SJSA1 (cell line): ENCODE measurements at regions not wholly inside any gene's neighbourhood (a gene's known extent, or its start where the extent isn't known, plus 50 kb on each side); places are given as distances from the start of the nearest gene placed in this dataset.

Experiments used
- DNase-seq, 2 experiments: peaks; one replicate each; pipeline ENCODE4 v3.0.0-alpha.2; 2015 to 2020; ENCODE audit warnings: low spot score in 2 of 2, low read depth in 1 of 2
- H3K27ac ChIP-seq: fragments of 250-450 bp; sonication (Bioruptor Pico); 2 replicates; pipeline ENCODE4 v1.5.1; 2020; ENCODE audit warnings: mild to moderate bottlenecking, moderate library complexity
- H3K27me3 ChIP-seq: fragments of 250-450 bp; sonication (Bioruptor Pico); replicated peaks from 2 replicates; pipeline ENCODE4 v1.5.1; 2020; ENCODE audit warnings: mild to moderate bottlenecking, moderate library complexity
- H3K36me3 ChIP-seq: fragments of 250-450 bp; sonication (Bioruptor Pico); 2 replicates; pipeline ENCODE4 v1.5.1; 2020; ENCODE audit warnings: mild to moderate bottlenecking
- H3K4me1 ChIP-seq: fragments of 250-450 bp; sonication (Bioruptor Pico); replicated peaks from 2 replicates; pipeline ENCODE4 v1.6.1; 2021; ENCODE audit warnings: mild to moderate bottlenecking
- H3K4me3 ChIP-seq: fragments of 250-450 bp; sonication (Bioruptor Pico); 2 replicates; pipeline ENCODE4 v1.5.1; 2020; ENCODE audit warnings: mild to moderate bottlenecking
- H3K9me3 ChIP-seq: fragments of 250-450 bp; sonication (Bioruptor Pico); replicated peaks from 2 replicates; pipeline ENCODE4 v1.5.1; 2020; ENCODE audit warnings: mild to moderate bottlenecking

GRCh38 chr1:113241237-113241636 lies 149.1 kb upstream of the MAGI3 start:
- Histone ChIP-seq H3K9me3 (no peaks in the 10 kb centered on the region), H3K27me3 (no peaks in the 10 kb centered on the region), H3K36me3 (no peaks in the 10 kb centered on the region), H3K4me1 (peaks cover 13% of the 10 kb centered on the region), H3K4me3 (no peak overlapping the region), H3K27ac (no peak overlapping the region)
- no peak for DNase-seq

GRCh38 chr1:113242481-113242880 lies 147.8 kb upstream of the MAGI3 start:
- H3K4me3 ChIP-seq, result no peak overlapping the region
- no peaks in the 10 kb centered on the region for H3K9me3 ChIP-seq
- peaks cover 13% of the 10 kb centered on the region for H3K4me1 ChIP-seq
- H3K27ac ChIP-seq, result no peak overlapping the region
- no peaks in the 10 kb centered on the region for H3K27me3 ChIP-seq
- no peak for DNase-seq
- H3K36me3 ChIP-seq, result no peaks in the 10 kb centered on the region

DNA sequence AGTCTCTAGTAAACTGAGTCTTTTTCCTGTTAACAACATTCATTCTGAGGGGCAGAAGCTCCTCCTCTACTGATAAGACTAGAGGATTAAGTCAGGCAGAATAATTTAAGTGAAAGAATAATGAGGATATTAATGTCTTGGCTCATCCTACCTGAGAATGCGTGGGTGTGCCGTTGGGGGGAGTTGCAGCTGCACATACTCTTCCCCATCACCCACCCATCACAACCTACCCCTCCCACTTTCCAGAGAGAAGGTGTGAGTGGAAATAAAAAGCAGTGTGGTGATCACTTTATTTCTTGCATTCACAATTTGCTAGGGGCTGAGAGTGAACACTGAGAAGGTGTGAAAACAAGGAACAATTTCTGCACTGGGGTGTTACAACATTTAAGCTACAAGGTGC lies 146.8 kb upstream of the MAGI3 start:
- Histone ChIP-seq H3K9me3 (no peaks in the 10 kb centered on the region), H3K27me3 (no peaks in the 10 kb centered on the region), H3K4me1 (peaks cover 12% of the 10 kb centered on the region), H3K4me3 (no peak overlapping the region), H3K36me3 (no peaks in the 10 kb centered on the region), H3K27ac (no peak overlapping the region)
- no peak for DNase-seq

DNA sequence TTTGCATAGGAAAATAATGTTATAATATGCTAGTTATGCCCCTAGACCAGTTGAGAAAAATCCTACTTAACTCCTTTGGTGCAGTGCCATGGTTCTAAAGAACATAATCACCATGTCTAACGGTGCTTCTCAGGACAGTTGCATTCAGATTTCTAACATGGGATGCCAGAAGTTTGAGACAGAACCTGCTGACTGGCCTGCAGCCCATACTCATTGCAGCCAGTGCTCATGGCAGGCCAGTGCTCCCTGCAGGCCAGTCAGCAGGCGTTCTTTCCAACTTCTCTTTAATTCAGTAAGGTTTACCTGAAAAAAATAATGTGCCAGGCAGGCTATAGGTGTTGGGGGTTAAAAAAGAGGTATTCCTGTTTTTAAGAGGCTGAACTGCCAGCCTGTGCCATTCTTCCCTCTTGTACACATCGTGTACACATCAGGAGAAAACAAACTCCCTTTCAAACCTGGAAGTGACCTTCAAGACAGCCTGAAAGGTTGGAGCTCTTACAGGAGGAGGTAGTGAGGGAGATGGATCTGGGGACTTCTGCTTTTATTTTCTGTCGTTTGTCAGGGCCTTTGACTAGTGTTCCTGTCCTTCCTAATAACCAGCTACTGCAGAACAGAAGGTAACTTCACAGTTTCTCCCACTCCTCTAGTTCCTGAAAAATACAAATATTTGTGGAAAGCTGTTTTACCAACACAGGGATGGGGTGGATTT lies 146.0 kb upstream of the MAGI3 start:
- H3K4me1 ChIP-seq, result peaks cover 9% of the 10 kb centered on the region
- no peaks in the 10 kb centered on the region for H3K9me3 ChIP-seq
- no peak for DNase-seq
- no peaks in the 10 kb centered on the region for H3K36me3 ChIP-seq
- no peaks in the 10 kb centered on the region for H3K27me3 ChIP-seq
- no peak overlapping the region for H3K27ac ChIP-seq
- H3K4me3 ChIP-seq, result no peak overlapping the region

GRCh38 chr1:113245252-113245651 lies 145.1 kb upstream of the MAGI3 start:
- H3K4me3 ChIP-seq, result no peak overlapping the region
- H3K36me3 ChIP-seq, result no peaks in the 10 kb centered on the region
- DNase-seq, result no peak
- H3K9me3 ChIP-seq, result no peaks in the 10 kb centered on the region
- H3K4me1 ChIP-seq, result peaks cover 4% of the 10 kb centered on the region
- no peak overlapping the region for H3K27ac ChIP-seq
- no peaks in the 10 kb centered on the region for H3K27me3 ChIP-seq

GRCh38 chr1:113246929-113247328 lies 143.4 kb upstream of the MAGI3 start:
- Histone ChIP-seq H3K27me3 (no peaks in the 10 kb centered on the region), H3K9me3 (no peaks in the 10 kb centered on the region), H3K4me1 (no peaks in the 10 kb centered on the region), H3K27ac (no peak overlapping the region), H3K36me3 (no peaks in the 10 kb centered on the region), H3K4me3 (no peak overlapping the region)
- no peak for DNase-seq

DNA sequence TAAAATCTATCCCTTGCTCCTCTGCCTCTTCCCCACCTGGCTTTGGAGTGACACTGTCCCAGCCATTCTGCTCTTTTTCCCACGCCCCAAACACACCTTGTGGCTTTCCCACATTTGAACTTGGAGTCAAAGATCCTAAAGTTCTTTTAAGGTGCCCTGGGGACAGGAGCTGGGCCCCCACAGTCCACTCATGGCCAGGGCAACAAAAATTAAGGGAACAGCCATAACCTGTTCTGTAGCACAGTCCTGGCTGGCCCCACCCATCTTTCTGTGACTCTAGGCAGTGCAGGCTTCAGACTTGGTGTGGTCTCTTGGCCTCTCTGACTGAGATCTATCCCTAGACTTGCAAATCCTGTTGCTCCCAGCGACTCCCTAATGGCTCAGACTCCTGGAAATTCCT lies 143.0 kb upstream of the MAGI3 start:
- no peak overlapping the region for H3K27ac ChIP-seq
- H3K36me3 ChIP-seq, result no peaks in the 10 kb centered on the region
- no peaks in the 10 kb centered on the region for H3K27me3 ChIP-seq
- no peaks in the 10 kb centered on the region for H3K4me1 ChIP-seq
- H3K9me3 ChIP-seq, result no peaks in the 10 kb centered on the region
- no peak for DNase-seq
- no peak overlapping the region for H3K4me3 ChIP-seq

GRCh38 chr1:113247782-113248181 lies 142.5 kb upstream of the MAGI3 start:
- no peaks in the 10 kb centered on the region for H3K4me1 ChIP-seq
- no peaks in the 10 kb centered on the region for H3K27me3 ChIP-seq
- DNase-seq, result no peak
- no peak overlapping the region for H3K27ac ChIP-seq
- H3K4me3 ChIP-seq, result no peak overlapping the region
- H3K9me3 ChIP-seq, result no peaks in the 10 kb centered on the region
- no peaks in the 10 kb centered on the region for H3K36me3 ChIP-seq

- DNase-seq, result no peak
- H3K4me1 ChIP-seq, result no peaks in the 10 kb centered on the region
- no peaks in the 10 kb centered on the region for H3K9me3 ChIP-seq
- H3K27ac ChIP-seq, result no peak overlapping the region
- H3K36me3 ChIP-seq, result no peaks in the 10 kb centered on the region
- no peaks in the 10 kb centered on the region for H3K27me3 ChIP-seq
- H3K4me3 ChIP-seq, result no peak overlapping the region
These were observed 141.8 kb upstream of the MAGI3 start for GRCh38 chr1:113248494-113248893.

GRCh38 chr1:113250161-113250560 lies 140.2 kb upstream of the MAGI3 start:
- Histone ChIP-seq H3K4me3 (no peak overlapping the region), H3K4me1 (no peaks in the 10 kb centered on the region), H3K36me3 (no peaks in the 10 kb centered on the region), H3K9me3 (no peaks in the 10 kb centered on the region), H3K27me3 (no peaks in the 10 kb centered on the region), H3K27ac (no peak overlapping the region)
- no peak for DNase-seq

- Histone ChIP-seq H3K27ac (no peak overlapping the region), H3K4me1 (no peaks in the 10 kb centered on the region), H3K9me3 (no peaks in the 10 kb centered on the region), H3K4me3 (no peak overlapping the region), H3K27me3 (no peaks in the 10 kb centered on the region), H3K36me3 (no peaks in the 10 kb centered on the region)
- DNase-seq, result no peak
These were observed 138.1 kb upstream of the MAGI3 start for GRCh38 chr1:113252166-113252565.

DNA sequence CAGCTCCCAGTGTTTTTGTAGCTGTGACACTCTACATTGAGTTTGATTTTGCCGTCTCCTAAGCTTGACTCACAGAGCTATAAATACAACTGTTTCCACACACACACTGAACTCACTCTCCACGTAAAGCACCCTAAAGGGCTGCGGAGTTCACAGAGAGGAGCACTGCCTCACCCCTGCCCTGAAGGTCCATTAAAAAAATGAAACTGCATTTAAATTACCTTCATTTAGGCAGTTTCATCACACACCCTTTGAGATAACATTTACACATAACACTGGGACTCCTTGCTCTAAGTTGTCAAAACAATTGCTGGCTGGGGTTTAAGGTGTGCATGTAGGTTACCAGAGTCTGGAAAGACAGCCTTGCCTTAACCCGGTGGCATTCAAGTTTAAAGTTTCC lies 137.1 kb upstream of the MAGI3 start:
- H3K9me3 ChIP-seq, result no peaks in the 10 kb centered on the region
- H3K4me1 ChIP-seq, result no peaks in the 10 kb centered on the region
- no peak overlapping the region for H3K4me3 ChIP-seq
- no peak overlapping the region for H3K27ac ChIP-seq
- H3K36me3 ChIP-seq, result no peaks in the 10 kb centered on the region
- peaks cover 3% of the 10 kb centered on the region; the same call in 1 of the 2 replicates for H3K27me3 ChIP-seq
- DNase-seq, result no peak

- no peaks in the 10 kb centered on the region for H3K4me1 ChIP-seq
- H3K27me3 ChIP-seq, result peaks cover 5% of the 10 kb centered on the region; the same call in 1 of the 2 replicates
- no peaks in the 10 kb centered on the region for H3K9me3 ChIP-seq
- no peak for DNase-seq
- no peaks in the 10 kb centered on the region for H3K36me3 ChIP-seq
- H3K4me3 ChIP-seq, result no peak overlapping the region
- no peak overlapping the region for H3K27ac ChIP-seq
These were observed 136.7 kb upstream of the MAGI3 start for GRCh38 chr1:113253590-113253989.

DNA sequence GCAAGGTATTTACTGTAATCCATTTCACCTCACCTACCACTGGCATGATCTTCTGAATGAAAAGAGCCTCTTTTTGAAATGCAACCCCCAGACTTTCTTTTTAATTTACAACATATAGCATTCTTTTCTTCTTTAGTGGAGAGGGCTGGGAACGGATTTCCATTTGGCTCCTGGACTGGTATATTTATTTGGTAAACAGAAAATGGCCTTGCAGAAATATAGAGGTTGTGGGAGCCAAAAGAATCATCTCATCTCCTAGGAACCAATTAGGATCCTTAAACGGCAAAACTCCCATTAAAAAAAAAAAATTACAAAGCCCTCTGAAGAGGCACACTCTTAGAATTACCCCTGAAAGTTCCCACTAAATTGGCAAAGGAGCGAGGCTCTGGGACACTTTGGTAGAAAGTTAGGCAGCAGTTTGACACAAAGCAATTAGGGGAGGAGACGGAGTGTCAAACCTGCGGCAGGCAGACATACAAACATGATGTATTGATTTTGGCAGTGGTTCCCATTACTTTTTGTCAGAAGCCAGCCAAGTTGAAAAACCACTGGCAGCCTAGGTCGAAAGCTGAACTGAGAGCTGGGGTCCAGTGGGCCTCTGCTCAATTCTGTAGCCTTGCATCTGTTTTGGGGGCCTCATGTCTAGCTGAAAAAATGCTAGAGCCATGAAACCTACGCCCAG lies 135.1 kb upstream of the MAGI3 start:
- Histone ChIP-seq H3K27me3 (peaks cover 5% of the 10 kb centered on the region; the same call in 1 of the 2 replicates), H3K9me3 (no peaks in the 10 kb centered on the region), H3K4me3 (no peak overlapping the region), H3K27ac (no peak overlapping the region), H3K36me3 (no peaks in the 10 kb centered on the region), H3K4me1 (no peaks in the 10 kb centered on the region)
- no peak for DNase-seq
